ENCODE measurements at regions not wholly inside any gene's neighbourhood (a gene's known extent, or its start where the extent isn't known, plus 50 kb on each side); places are given as distances from the start of the nearest gene placed in this dataset.

- Histone ChIP-seq H4K20me1 (ENCODE audit: control insufficient read depth, insufficient read depth, insufficient read length) (no peaks in the 10 kb centered on the region), H3K27me3 (ENCODE audit: insufficient read depth, low read length) (no peaks in the 10 kb centered on the region), H2BK20ac (ENCODE audit: low read depth, low read length, poor library complexity, severe bottlenecking) (no peak overlapping the region), H2BK120ac (ENCODE audit: low read depth, low read length, poor library complexity, severe bottlenecking) (no peak overlapping the region), H2AFZ (ENCODE audit: low read length) (no peak overlapping the region), H3K4ac (ENCODE audit: low read depth, low read length) (no peak overlapping the region), H3K27ac (ENCODE audit: insufficient read length, low read depth, low read length) (no peak overlapping the region), H3K23me2 (ENCODE audit: insufficient read length, low read depth, low read length, poor library complexity, severe bottlenecking) (no peaks in the 10 kb centered on the region), H2AK5ac (ENCODE audit: insufficient read length, low read length) (no peak overlapping the region), H3K4me2 (ENCODE audit: insufficient read depth, insufficient read length, low read length) (no peak overlapping the region), H3T11ph (ENCODE audit: low read length) (no peak overlapping the region), H4K8ac (replicated peaks; ENCODE audit: insufficient read length, low read depth, low read length) (no peak overlapping the region), H3K9ac (ENCODE audit: extremely low read depth, insufficient read length, low read length) (no peak overlapping the region), H3K79me2 (ENCODE audit: insufficient read depth, low read length) (no peaks in the 10 kb centered on the region), H3K18ac (ENCODE audit: insufficient read length, low read depth, low read length) (no peak overlapping the region), H4K91ac (ENCODE audit: insufficient read length, low read depth, low read length) (no peak overlapping the region), H3K9me3 (ENCODE audit: control insufficient read depth, low read depth, low read length) (no peaks in the 10 kb centered on the region), H3K4me1 (ENCODE audit: insufficient read depth, low read length) (no peaks in the 10 kb centered on the region), H4K5ac (ENCODE audit: insufficient read length, low read depth, low read length) (no peak overlapping the region), H3K79me1 (ENCODE audit: insufficient read depth, low read depth, low read length, poor library complexity, severe bottlenecking) (no peaks in the 10 kb centered on the region), H3K23ac (ENCODE audit: insufficient read length, low read depth, low read length) (no peak overlapping the region), H2BK15ac (ENCODE audit: low read depth, low read length) (no peak overlapping the region), H3K56ac (ENCODE audit: insufficient read length, low read depth, low read length) (no peak overlapping the region), H2BK5ac (ENCODE audit: insufficient read length, low read length) (no peak overlapping the region), H2BK12ac (ENCODE audit: insufficient read length, low read depth, low read length) (no peak overlapping the region), H3K14ac (ENCODE audit: insufficient read depth, low read length) (no peak overlapping the region)
- DNase-seq: no peak
- H3K4me3 Mint-ChIP-seq: no peak overlapping the region
- TF ChIP-seq CTCF (conservative IDR thresholded peaks at IDR 0.05): no peak
- no peaks in the 10 kb centered on the region; the same call in 1 of the 2 replicates for H3K27me3 Mint-ChIP-seq (ENCODE audit: low read depth)
- H3K9me3 Mint-ChIP-seq: no peaks in the 10 kb centered on the region
- no peaks in the 10 kb centered on the region; a peak in 3 of 4 replicates for H3K4me1 Mint-ChIP-seq
- no CpG with 5 or more reads among the region's 6 CpGs for WGBS (ENCODE audit: extremely low coverage, insufficient read length, low lambda C conversion rate)
- H3K27ac Mint-ChIP-seq: no peak overlapping the region
- H3K36me3 Mint-ChIP-seq (ENCODE audit: insufficient read depth in 1 of 3, low read depth in 3 of 3): peaks cover 31 to 77% (median 64%) of the 10 kb centered on the region in 3 experiments
Observed at GRCh38 chr14:71733210-71733883, 198.9 kb upstream of the RGS6 start.
